ENCODE measurements at regions not wholly inside any gene's neighbourhood (a gene's known extent, or its start where the extent isn't known, plus 50 kb on each side); places are given as distances from the start of the nearest gene placed in this dataset.

DNA sequence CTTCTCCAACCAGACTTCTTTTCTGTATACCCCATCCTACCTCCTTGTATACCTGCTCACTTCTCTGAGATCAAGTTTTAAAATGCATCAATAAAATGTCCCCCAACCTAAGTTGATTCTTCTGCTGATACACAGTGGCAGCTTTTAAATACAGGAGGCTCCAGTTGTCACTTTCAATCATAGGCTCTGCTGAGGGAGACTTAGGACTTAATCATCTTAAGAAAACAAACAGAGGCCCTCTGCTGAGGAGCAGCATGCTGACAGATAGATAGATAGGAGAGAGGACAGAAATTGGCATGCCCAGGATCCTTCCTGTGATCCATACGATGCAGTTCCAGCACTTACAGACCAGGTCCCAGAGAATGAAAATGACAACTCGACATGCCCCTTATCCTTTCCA is 311.0 kb upstream of the PROX1 start:
- no peak overlapping the region for H3K27ac ChIP-seq (ENCODE audit: low read depth, low read length)
- H3K36me3 ChIP-seq (ENCODE audit: insufficient read depth, low read length), result no peaks in the 10 kb centered on the region
- no peak overlapping the region for H3K9ac ChIP-seq (ENCODE audit: low read length)
- no peaks in the 10 kb centered on the region for H3K4me1 ChIP-seq (ENCODE audit: insufficient read depth, low read length)
- no peaks in the 10 kb centered on the region for H3K9me3 ChIP-seq (ENCODE audit: low read length)
- H3K4me3 ChIP-seq (ENCODE audit: low read depth in 1 of 2, low read length in 2 of 2), result no peak overlapping the region
- no peaks in the 10 kb centered on the region for H3K27me3 ChIP-seq (ENCODE audit: control insufficient read depth in 1 of 2, insufficient read depth in 2 of 2, low read length in 2 of 2)

GRCh38 chr1:213678348-213678747 is 309.4 kb upstream of the PROX1 start:
- no peaks in the 10 kb centered on the region for H3K36me3 ChIP-seq (ENCODE audit: insufficient read depth, low read length)
- H3K9ac ChIP-seq (ENCODE audit: low read length), result no peak overlapping the region
- H3K4me1 ChIP-seq (ENCODE audit: insufficient read depth, low read length), result no peaks in the 10 kb centered on the region
- H3K4me3 ChIP-seq (ENCODE audit: low read depth in 1 of 2, low read length in 2 of 2), result no peak overlapping the region
- no peak overlapping the region for H3K27ac ChIP-seq (ENCODE audit: low read depth, low read length)
- H3K27me3 ChIP-seq (ENCODE audit: control insufficient read depth in 1 of 2, insufficient read depth in 2 of 2, low read length in 2 of 2), result no peaks in the 10 kb centered on the region
- no peaks in the 10 kb centered on the region for H3K9me3 ChIP-seq (ENCODE audit: low read length)

DNA sequence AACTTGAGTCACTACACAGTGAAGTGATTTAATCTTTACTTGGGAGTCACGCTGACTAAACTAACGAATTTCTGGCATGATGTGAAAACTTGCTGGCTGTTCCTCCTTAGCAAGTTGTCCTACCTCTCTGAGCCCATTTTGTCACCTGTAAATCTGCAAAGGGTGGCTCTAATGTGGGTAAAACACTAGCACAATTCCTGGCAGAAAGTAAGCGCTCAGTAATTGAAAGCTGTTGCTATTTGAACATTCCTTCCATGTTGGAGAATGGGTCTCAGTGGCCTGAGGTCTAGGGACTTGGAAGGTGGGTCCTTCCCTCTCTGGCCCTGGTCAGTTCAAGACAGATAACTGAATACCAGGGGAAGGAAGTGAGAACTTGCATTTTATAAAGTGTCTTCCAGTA is 309.0 kb upstream of the PROX1 start:
- no peaks in the 10 kb centered on the region for H3K9me3 ChIP-seq (ENCODE audit: low read length)
- H3K4me1 ChIP-seq (ENCODE audit: insufficient read depth, low read length), result no peaks in the 10 kb centered on the region
- no peaks in the 10 kb centered on the region for H3K36me3 ChIP-seq (ENCODE audit: insufficient read depth, low read length)
- H3K27me3 ChIP-seq (ENCODE audit: control insufficient read depth in 1 of 2, insufficient read depth in 2 of 2, low read length in 2 of 2), result no peaks in the 10 kb centered on the region
- H3K27ac ChIP-seq (ENCODE audit: low read depth, low read length), result no peak overlapping the region
- no peak overlapping the region for H3K9ac ChIP-seq (ENCODE audit: low read length)
- H3K4me3 ChIP-seq (ENCODE audit: low read depth in 1 of 2, low read length in 2 of 2), result no peak overlapping the region

DNA sequence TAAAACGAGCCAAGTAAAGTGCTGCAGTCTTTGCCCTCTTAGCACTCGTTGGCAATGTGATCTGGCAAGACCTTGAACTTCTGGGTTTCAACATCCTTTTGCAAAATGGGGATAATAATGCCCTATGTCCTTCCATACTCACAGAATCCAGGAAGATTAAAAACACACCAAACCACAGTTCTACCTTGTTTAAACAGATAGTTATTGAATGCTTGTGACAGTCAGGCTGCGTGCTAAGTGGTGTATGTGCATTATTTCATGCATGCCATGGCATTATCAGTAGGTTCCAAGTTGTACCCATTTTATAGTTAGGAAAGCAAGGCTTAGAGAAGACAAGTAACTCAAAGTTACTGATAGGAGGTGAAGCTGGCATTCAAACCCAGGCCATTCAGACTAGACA is 308.6 kb upstream of the PROX1 start:
- H3K4me3 ChIP-seq (ENCODE audit: low read depth in 1 of 2, low read length in 2 of 2), result no peak overlapping the region
- H3K9me3 ChIP-seq (ENCODE audit: low read length), result no peaks in the 10 kb centered on the region
- no peak overlapping the region for H3K9ac ChIP-seq (ENCODE audit: low read length)
- no peak overlapping the region for H3K27ac ChIP-seq (ENCODE audit: low read depth, low read length)
- no peaks in the 10 kb centered on the region for H3K36me3 ChIP-seq (ENCODE audit: insufficient read depth, low read length)
- H3K27me3 ChIP-seq (ENCODE audit: control insufficient read depth in 1 of 2, insufficient read depth in 2 of 2, low read length in 2 of 2), result no peaks in the 10 kb centered on the region
- H3K4me1 ChIP-seq (ENCODE audit: insufficient read depth, low read length), result no peaks in the 10 kb centered on the region

GRCh38 chr1:213680677-213681325 is 307.0 kb upstream of the PROX1 start:
- H3K27ac ChIP-seq (ENCODE audit: low read depth, low read length), result no peak overlapping the region
- H3K36me3 ChIP-seq (ENCODE audit: insufficient read depth, low read length), result no peaks in the 10 kb centered on the region
- no peak overlapping the region for H3K4me3 ChIP-seq (ENCODE audit: low read depth in 1 of 2, low read length in 2 of 2)
- no peaks in the 10 kb centered on the region for H3K27me3 ChIP-seq (ENCODE audit: control insufficient read depth in 1 of 2, insufficient read depth in 2 of 2, low read length in 2 of 2)
- no peak overlapping the region for H3K9ac ChIP-seq (ENCODE audit: low read length)
- no peaks in the 10 kb centered on the region for H3K4me1 ChIP-seq (ENCODE audit: insufficient read depth, low read length)
- no peaks in the 10 kb centered on the region for H3K9me3 ChIP-seq (ENCODE audit: low read length)

DNA sequence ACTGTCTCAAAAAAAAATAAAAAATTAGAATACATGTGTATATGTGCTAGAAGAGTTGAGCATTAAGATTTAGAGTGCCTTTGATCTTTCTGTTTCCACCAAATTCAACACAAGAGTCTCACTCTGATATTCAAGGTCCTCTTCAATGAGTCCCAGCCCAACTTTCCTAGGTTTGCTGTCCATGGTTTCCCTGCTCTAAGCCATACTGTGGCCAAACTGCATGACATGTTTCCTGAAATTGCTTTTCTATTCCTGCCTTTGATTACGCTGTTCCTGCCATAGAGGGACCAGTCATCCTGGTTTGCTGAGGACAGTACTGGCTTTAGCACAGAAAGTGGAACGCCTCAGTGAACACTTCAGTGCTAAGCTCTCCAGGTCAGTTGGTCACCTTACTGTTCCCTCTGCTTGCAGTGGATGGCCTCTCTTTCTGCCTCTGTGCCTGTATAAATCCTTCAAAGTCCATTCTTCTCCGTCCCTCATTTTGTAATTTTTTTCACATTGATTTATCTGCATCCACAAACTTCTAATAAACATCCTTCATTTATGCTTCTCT is 305.9 kb upstream of the PROX1 start:
- no peaks in the 10 kb centered on the region for H3K9me3 ChIP-seq (ENCODE audit: low read length)
- H3K4me3 ChIP-seq (ENCODE audit: low read depth in 1 of 2, low read length in 2 of 2), result no peak overlapping the region
- H3K9ac ChIP-seq (ENCODE audit: low read length), result no peak overlapping the region
- no peaks in the 10 kb centered on the region for H3K4me1 ChIP-seq (ENCODE audit: insufficient read depth, low read length)
- no peak overlapping the region for H3K27ac ChIP-seq (ENCODE audit: low read depth, low read length)
- H3K27me3 ChIP-seq (ENCODE audit: control insufficient read depth in 1 of 2, insufficient read depth in 2 of 2, low read length in 2 of 2), result no peaks in the 10 kb centered on the region
- H3K36me3 ChIP-seq (ENCODE audit: insufficient read depth, low read length), result no peaks in the 10 kb centered on the region

GRCh38 chr1:213683529-213683928 is 304.2 kb upstream of the PROX1 start:
- H3K4me1 ChIP-seq (ENCODE audit: insufficient read depth, low read length), result no peaks in the 10 kb centered on the region
- H3K27ac ChIP-seq (ENCODE audit: low read depth, low read length), result no peak overlapping the region
- H3K9ac ChIP-seq (ENCODE audit: low read length), result no peak overlapping the region
- no peak overlapping the region for H3K4me3 ChIP-seq (ENCODE audit: low read depth in 1 of 2, low read length in 2 of 2)
- no peaks in the 10 kb centered on the region for H3K9me3 ChIP-seq (ENCODE audit: low read length)
- no peaks in the 10 kb centered on the region for H3K27me3 ChIP-seq (ENCODE audit: control insufficient read depth in 1 of 2, insufficient read depth in 2 of 2, low read length in 2 of 2)
- H3K36me3 ChIP-seq (ENCODE audit: insufficient read depth, low read length), result no peaks in the 10 kb centered on the region

DNA sequence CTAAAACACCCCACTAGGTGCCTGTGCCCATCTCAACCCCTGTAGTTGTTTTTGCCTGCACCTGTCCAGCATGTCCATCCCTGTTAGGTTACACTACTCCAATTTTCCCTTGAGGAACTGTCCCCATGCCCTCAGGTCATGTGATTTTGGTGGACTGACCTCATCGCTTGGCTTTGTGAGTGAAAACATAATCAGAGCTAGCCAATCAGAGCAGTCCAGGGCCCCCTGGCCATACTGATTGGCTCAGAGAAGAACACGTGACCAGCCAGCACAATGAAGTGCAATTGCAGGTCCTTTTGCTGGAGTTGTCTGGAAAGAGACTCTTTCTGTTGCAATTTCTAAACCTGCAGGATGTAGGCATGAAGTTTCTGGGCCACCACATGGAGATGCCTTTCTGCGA is 303.3 kb upstream of the PROX1 start:
- H3K9ac ChIP-seq (ENCODE audit: low read length), result no peak overlapping the region
- H3K27ac ChIP-seq (ENCODE audit: low read depth, low read length), result no peak overlapping the region
- H3K27me3 ChIP-seq (ENCODE audit: control insufficient read depth in 1 of 2, insufficient read depth in 2 of 2, low read length in 2 of 2), result no peaks in the 10 kb centered on the region
- H3K9me3 ChIP-seq (ENCODE audit: low read length), result no peaks in the 10 kb centered on the region
- no peaks in the 10 kb centered on the region for H3K4me1 ChIP-seq (ENCODE audit: insufficient read depth, low read length)
- no peak overlapping the region for H3K4me3 ChIP-seq (ENCODE audit: low read depth in 1 of 2, low read length in 2 of 2)
- H3K36me3 ChIP-seq (ENCODE audit: insufficient read depth, low read length), result no peaks in the 10 kb centered on the region

DNA sequence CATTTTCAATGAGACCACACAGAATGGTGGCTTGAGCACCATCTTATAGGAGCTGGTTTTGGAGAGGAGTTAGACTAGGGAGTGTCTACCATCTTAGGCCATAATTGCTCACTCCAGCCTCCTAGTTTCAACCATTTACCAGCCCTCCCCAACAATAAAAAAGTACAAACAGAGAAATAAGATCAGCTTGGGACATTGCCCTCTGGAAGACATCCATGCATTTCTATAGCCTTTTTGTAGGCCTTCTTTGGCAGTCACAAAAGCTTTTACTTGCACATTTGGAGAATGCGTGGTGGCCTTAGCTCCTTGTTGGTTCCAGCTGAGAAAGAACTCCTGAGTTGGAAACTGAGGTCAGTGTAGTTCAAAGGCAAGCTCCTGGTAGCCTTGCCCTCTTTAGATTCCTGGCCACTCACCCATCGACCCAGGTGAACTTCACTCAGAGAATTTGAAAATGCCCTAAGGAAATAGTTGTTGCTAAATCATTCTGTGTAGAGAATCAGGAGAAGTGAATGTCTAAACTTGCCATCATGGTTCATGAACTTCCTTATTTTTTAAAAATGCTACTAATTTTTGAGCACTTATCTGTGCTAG is 301.7 kb upstream of the PROX1 start:
- no peaks in the 10 kb centered on the region for H3K36me3 ChIP-seq (ENCODE audit: insufficient read depth, low read length)
- H3K27me3 ChIP-seq (ENCODE audit: control insufficient read depth in 1 of 2, insufficient read depth in 2 of 2, low read length in 2 of 2), result no peaks in the 10 kb centered on the region
- H3K9me3 ChIP-seq (ENCODE audit: low read length), result no peaks in the 10 kb centered on the region
- H3K27ac ChIP-seq (ENCODE audit: low read depth, low read length), result no peak overlapping the region
- H3K9ac ChIP-seq (ENCODE audit: low read length), result no peak overlapping the region
- H3K4me3 ChIP-seq (ENCODE audit: low read depth in 1 of 2, low read length in 2 of 2), result no peak overlapping the region
- H3K4me1 ChIP-seq (ENCODE audit: insufficient read depth, low read length), result no peaks in the 10 kb centered on the region

DNA sequence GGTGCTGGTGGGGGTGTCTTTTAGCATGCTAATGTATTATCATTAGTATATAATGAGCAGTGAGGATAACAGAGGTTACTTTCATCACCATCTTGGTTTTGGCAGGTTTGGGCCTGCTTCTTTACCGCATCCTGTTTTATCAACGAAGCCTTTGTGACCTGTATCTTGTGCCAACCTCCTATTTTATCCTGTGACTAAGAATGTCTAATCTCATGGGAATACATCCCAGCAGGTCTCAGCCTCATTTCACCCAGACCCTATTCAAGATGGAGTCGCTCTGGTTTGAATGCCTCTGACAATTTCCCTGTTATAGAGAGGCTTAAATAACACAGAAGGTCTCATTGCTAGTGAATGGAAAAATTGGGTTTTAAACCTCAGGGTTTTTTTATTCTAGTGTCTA is 300.8 kb upstream of the PROX1 start:
- Histone ChIP-seq H3K36me3 (ENCODE audit: insufficient read depth, low read length) (no peaks in the 10 kb centered on the region), H3K27ac (ENCODE audit: low read depth, low read length) (no peak overlapping the region), H3K4me3 (ENCODE audit: low read depth in 1 of 2, low read length in 2 of 2) (no peak overlapping the region), H3K9me3 (ENCODE audit: low read length) (no peaks in the 10 kb centered on the region), H3K9ac (ENCODE audit: low read length) (no peak overlapping the region), H3K27me3 (ENCODE audit: control insufficient read depth in 1 of 2, insufficient read depth in 2 of 2, low read length in 2 of 2) (no peaks in the 10 kb centered on the region), H3K4me1 (ENCODE audit: insufficient read depth, low read length) (no peaks in the 10 kb centered on the region)

DNA sequence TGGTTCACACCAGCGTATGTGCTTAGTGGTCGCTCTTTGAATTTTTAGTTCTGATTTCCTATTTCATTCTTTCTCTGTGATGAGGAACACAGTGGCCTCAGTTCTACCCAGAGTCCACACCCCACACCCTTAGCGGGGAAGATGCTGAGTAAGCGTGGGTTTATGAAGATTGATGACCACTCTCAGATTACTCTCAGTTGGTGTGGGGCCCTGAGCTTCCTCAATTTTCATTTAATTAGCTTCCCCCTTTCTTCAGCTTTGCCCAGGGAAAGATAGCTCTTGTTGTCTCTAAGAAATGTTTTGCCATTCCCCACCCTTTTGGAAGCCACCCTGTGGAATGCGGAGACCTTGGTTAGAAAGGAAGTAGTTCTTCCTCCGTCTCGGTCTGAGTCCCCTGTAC is 299.9 kb upstream of the PROX1 start:
- Histone ChIP-seq H3K36me3 (ENCODE audit: insufficient read depth, low read length) (no peaks in the 10 kb centered on the region), H3K9me3 (ENCODE audit: low read length) (no peaks in the 10 kb centered on the region), H3K4me1 (ENCODE audit: insufficient read depth, low read length) (no peaks in the 10 kb centered on the region), H3K27ac (ENCODE audit: low read depth, low read length) (no peak overlapping the region), H3K27me3 (ENCODE audit: control insufficient read depth in 1 of 2, insufficient read depth in 2 of 2, low read length in 2 of 2) (no peaks in the 10 kb centered on the region), H3K4me3 (ENCODE audit: low read depth in 1 of 2, low read length in 2 of 2) (no peak overlapping the region), H3K9ac (ENCODE audit: low read length) (no peak overlapping the region)

- H3K27me3 ChIP-seq (ENCODE audit: control insufficient read depth in 1 of 2, insufficient read depth in 2 of 2, low read length in 2 of 2), result no peaks in the 10 kb centered on the region
- no peaks in the 10 kb centered on the region for H3K9me3 ChIP-seq (ENCODE audit: low read length)
- no peak overlapping the region for H3K27ac ChIP-seq (ENCODE audit: low read depth, low read length)
- H3K9ac ChIP-seq (ENCODE audit: low read length), result no peak overlapping the region
- H3K4me3 ChIP-seq (ENCODE audit: low read depth in 1 of 2, low read length in 2 of 2), result no peak overlapping the region
- H3K36me3 ChIP-seq (ENCODE audit: insufficient read depth, low read length), result no peaks in the 10 kb centered on the region
- H3K4me1 ChIP-seq (ENCODE audit: insufficient read depth, low read length), result no peaks in the 10 kb centered on the region
Measured at GRCh38 chr1:213688655-213689054, 299.1 kb upstream of the PROX1 start.

All from muscle layer of colon (tissue), 2 donors.